ENCODE measurements at regions not wholly inside any gene's neighbourhood (a gene's known extent, or its start where the extent isn't known, plus 50 kb on each side); places are given as distances from the start of the nearest gene placed in this dataset.
"Not testable (repeated sequence)": the region's sequence is repeated elsewhere in the genome, so short reads cannot be mapped to it uniquely, and the experiment has no call there.

DNA sequence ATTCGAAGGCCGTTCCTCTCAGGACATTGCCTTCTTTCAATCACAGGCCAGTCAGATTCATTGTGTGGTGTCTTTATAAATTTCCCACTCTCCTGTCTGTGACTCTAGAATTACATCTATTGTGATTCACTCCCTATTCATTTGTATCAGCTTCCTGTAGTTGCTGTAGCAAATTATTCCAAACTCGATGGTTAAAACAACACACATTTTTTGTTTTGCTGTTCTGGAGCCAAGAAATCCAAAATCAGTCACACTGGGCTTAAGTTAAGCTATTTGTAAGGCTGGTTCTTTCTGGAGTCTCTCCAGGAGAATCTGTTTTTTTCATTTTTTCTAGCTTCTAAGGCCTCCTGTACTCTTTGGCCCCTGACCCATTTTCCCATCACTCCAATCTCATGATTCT lies 1487.0 kb upstream of the SLC10A2 start:
- no peak for DNase-seq (ENCODE audit: low read depth)

DNA sequence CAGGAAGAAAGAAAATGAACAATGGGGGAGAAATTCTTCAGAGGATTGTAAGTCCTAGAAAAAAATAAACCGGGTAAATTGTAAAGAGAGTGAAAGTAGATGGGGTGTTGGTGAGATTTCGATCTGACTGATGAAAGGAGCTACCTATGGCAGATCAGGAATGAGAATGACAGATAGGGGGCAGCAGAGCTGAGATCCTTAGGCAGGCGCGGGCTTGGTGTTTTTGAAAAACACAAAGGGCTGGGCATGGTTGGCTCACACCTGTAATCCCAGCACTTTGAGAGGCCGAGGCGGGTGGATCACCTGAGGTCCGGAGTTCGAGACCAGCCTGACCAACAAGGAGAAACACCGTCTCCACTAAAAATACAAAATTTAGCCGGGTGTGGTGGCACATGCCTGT lies 1468.6 kb upstream of the SLC10A2 start:
- no peak for DNase-seq (ENCODE audit: low read depth)

DNA sequence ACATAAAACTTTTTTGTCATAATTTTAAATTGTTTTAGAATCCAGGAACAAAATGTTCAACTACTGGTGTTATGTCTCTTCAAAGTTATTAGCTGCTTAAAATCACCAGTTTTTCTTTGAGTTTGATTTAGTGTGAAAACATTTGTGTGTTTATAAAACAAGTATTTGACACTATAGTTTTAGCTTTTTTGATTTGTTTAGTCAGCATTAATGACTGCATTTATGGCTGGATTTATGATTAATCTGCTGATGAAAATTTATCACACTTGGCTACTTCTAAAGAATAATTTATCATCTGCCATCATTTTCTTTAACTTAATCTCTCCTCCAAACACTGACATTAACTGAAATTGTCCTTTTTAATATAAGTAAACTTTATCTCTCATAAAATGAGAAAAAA lies 1465.9 kb upstream of the SLC10A2 start:
- DNase-seq (ENCODE audit: low read depth), result no peak

DNA sequence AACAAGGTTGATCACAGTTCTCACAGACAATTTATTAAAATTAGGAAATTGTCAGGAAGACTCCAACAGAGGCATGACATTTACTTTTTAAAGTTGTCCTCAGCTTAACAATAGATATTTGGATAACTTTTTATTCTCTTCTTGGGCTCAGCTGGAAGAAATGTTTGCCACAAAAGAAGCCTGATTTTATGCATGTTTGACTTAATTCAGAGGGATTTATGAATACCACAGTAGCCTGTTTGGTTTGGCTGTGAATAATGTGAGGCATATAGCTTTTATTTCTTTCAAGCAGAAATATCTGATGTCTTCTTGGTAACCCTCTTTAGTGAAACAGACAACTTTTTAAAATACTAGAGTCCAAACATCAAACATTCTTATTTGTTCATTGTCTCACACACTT lies 1464.5 kb upstream of the SLC10A2 start:
- no peak for DNase-seq (ENCODE audit: low read depth)

DNA sequence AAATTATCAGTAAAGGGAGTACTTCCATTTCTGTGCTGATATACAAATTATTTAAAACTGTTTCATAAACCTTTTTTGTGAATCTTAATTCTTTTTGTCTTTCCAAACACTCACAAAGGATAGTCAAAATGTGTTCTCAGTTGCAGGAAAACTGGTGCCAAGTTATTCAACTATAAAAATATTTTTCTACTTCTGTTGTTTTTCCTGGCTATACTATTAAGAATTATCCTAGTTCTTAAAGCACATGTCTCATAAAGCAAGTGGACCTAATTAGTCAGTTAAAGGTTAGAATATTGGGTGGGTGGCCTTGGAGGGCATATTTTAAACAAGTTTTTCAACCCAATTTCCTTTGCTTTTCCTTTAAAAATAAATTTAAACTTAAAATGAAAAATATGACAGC lies 1460.3 kb upstream of the SLC10A2 start:
- no peak for DNase-seq (ENCODE audit: low read depth)

DNA sequence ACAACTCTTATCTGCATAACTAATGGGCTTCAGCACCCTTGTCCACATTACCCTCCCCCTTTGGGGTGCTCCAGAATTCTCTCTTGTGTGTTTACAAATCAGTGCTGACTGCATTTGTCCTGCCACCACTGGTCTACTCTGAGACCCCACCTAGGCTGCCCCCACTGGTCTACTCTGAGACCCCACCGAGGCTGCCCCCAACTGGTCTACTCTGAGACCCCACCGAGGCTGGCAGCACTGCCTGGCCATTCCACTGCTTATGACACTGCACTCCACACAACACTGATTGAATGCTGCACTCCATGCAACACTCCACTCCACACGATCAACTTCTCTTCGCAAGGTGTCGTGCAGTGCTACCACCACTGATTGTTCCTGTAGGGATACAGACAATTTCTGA lies 1459.2 kb upstream of the SLC10A2 start:
- no peak for DNase-seq (ENCODE audit: low read depth)

DNA sequence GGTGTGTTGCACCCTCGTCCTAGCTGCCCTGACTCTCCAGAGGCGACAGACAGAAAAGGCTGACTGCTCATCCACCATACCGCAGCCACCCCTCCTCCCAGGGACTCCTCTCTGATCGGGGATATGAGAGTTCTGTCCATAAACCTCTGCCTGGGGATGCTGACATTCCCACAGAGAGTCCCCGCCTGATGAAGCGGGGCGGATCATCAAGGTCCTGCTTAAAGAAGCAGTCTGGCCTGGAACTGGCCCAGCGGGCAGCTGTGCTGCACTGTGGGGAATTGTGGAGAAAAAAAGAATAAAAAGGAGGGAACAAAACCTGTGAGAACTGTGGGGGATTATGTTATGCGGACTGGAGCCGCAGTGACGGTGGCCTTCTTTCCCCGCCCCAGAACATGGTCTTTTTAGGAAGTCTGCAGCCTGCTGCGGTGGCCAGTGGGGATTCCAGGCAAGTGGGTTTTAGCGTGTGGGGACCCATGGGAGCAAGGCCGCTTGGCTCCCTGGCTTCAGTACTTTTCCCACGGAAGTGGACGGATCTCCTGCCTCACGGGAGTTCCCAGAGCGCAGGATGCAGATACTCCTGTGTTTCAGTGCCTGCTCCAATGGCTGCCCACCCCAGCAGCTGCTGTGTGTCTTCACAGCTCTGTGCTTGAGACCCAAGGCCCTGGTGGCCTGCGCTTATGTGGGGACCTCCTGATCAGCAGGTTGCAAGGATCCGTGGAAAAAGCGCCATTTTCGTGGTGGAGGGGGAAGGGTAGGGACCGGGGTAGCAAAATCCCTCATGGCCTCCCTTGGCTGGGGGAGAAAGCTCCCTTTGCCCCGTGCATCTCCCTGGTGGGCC lies 1456.2 kb upstream of the SLC10A2 start:
- DNase-seq (ENCODE audit: low read depth), result no peak

DNA sequence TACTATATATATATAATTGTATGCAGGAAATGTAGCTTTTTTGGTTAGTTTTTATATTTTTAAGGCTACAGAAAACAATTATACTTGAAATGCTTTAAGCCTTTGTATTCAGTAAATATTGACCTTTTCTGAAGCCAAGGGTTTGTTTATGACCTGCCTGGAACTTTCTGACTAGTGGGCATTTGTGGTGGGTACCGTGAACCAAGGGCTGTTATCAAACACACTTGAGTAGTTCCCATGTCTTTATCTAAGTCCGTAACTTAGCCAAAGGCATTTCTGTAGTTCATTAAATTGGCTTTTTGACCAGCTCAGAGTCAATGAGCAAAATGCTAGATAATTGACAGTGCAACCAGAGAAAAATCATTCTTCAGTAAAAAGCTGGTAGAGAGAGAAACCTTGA lies 1444.2 kb upstream of the SLC10A2 start:
- no peak for DNase-seq (ENCODE audit: low read depth)

DNA sequence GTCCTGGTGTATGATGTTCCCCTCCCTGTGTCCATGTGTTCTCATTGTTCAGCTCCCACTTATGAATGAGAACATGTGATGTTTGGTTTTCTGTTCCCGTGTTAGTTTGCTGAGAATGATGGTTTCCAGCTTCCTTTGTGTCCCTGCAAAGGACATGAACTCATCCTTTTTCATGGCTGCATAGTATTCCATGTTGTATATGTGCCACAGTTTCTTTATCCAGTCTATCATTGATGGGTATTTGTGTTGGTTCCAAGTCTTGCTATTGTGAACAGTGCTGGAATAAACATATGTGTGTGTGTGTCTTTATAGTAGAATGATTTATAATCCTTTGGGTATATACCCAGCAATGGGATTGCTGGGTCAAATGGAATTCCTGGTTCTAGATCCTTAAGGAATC lies 1427.3 kb upstream of the SLC10A2 start:
- not testable (repeated sequence) for DNase-seq (ENCODE audit: low read depth)

DNA sequence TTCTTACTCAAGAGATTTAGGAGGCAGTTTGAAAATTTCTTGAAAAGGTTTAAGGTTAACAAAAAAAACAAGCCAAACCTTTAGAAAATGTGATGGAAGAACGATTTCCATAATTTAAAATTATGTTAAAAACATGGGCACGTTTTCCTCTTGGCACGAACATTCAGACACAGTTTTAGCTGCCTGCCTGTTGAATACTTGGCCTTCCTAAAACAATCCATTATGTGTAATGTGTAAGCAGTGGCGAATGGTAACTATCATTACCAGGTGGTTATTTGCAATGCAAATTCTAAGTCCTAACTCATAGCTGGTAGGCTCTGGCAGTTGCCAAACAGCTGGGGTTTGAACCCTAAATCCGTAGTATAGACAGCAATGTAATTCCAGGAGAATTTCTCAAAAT lies 1425.7 kb upstream of the SLC10A2 start:
- no peak for DNase-seq (ENCODE audit: low read depth)

DNA sequence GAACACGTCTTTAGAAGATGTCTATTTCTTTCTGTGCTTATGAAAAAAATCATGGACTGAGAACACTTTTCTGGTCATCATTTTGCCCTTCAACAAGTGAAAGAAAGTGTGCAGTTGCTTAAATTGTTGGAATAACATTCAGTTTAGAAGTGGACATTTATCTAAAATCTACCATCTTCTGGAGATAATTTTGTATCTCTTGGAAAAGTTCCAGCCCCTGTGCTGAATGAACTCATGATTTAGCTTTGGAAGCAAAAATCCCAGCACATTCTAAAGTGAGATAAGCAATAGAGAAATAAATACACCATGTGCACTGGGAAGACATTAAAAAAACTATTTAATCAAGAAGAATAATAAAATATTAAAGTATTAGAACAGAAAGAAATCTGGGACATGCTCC lies 1420.8 kb upstream of the SLC10A2 start:
- no peak for DNase-seq (ENCODE audit: low read depth)

DNA sequence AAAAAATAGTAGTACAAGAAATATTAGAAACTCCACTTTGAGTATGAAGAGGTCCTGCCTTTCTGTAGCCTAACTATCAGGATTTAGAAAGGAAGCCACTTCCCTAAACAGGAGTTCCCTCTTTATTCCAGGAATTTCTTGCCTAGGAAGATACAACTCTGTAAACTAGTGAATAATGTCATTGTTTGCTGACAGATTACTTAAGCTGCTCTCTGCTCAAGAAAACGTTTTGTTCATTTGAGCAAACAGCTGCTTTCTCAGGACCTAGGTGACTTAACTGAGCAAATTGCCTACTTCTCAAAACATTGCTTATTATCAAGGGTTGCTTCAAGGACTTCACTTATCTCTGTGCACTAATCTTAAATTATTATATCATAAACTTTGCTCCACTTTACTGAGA lies 1419.4 kb upstream of the SLC10A2 start:
- no peak for DNase-seq (ENCODE audit: low read depth)

DNA sequence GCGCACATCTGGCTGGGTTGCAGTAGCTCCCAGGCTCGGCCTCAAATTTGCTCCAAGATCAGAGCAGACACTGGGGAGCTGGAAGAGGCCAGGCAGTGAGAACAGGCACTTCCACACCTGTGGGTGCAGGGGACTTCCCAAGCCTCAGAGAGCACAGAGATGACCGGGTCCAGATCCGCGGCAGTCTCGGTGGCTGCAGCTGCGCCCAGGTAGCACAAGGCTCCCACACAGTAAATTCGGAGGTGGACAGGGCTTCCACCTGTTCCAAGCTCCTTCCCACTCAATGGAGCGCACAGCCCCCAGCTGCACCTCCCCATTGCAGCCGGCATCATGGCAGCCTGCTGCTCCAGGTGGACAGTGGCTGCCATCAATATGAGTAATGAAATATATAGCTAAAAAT lies 1417.4 kb upstream of the SLC10A2 start:
- no peak for DNase-seq (ENCODE audit: low read depth)

DNA sequence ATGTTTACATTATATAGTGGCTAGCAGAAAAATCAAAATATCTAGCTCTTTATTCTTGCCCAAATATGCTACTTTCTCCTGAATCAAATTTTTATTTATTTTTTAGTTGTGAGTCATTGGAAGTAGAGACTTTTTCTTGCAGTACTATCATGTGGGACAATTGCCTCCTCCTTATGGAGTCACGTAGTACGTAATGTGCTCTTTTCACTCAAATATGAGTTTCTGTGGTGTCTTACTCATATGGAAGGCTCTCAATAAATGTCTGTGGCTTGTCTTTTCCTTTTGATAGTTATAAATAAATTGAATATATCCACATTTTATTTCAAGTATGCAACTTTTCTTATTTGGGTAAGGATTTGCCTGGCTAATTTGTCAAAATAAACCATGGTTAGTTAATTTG lies 1411.0 kb upstream of the SLC10A2 start:
- DNase-seq (ENCODE audit: low read depth), result no peak

DNA sequence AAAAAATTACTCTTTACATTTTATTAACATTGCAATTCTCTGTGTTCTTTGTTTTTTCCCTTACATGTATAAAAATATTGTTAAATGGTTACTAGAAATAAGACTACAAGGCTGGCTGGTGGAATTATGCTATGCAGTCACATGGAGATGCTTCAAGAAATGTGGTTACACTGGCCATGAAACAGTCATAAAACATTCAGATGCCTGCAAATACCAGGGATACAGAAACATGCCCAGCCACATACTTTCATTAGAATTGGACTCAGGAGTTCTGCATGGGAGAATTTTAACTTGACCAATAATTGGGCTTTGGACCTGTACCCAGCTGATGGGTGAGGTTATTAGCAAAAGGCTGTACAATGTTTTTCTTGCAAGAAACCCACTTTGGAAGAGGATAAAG lies 1407.7 kb upstream of the SLC10A2 start:
- DNase-seq (ENCODE audit: low read depth), result no peak

DNA sequence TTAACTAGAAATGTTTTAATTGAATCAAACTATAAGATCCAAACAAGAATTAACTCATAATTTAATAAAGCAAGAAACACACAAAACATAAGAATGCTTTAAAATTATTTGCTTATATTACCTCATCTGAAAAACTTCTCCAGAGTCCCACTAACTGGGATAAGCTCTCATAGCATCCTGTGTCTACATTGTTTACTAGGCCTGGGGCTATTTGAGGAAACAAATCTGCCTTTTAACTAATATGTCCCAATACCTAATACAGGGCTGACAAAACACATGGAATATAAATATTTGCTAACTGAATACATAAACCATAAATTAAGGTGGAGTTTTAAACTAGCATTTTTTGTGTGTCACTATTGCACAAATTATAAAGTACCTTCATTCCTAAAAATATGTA lies 1399.8 kb upstream of the SLC10A2 start:
- no peak for DNase-seq (ENCODE audit: low read depth)

DNA sequence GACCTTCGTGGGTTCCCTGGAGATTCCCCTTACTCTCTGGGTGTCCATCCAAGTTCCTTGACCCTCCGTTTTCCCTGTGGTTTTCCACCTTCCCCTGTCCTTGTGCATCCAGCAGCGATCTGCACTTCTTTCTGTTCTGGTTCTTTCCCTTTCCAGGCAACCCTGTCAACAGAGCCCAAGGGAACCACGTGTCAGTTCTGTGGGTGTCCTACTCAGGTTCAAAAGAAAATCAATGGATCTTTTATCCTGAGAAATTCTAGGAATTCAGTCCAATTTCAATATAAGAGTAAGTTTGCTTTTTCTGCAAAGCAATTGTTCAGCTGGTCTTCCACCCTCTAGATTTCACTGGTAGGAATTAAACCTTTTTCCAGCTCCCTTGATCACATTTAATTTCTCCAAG lies 1394.8 kb upstream of the SLC10A2 start:
- DNase-seq (ENCODE audit: low read depth), result no peak

DNA sequence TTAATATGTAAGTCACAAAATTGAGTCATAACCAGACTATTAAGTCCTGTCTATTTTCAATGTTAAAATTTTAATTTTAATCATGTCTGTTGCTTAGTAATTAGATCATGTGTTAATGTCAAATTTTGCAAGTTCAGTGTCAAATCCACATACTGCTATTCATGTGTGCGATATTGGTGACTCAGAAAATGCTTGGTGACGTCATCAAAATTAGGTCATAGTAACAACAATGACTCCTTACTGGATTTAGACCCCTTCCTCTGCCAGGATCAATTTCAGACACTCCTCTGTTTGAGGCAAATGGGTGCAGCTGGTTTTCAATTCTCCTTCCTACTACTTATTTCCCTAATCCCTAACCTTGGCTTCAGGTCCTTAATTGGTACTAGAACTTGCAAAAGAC lies 1394.3 kb upstream of the SLC10A2 start:
- DNase-seq (ENCODE audit: low read depth), result no peak

DNA sequence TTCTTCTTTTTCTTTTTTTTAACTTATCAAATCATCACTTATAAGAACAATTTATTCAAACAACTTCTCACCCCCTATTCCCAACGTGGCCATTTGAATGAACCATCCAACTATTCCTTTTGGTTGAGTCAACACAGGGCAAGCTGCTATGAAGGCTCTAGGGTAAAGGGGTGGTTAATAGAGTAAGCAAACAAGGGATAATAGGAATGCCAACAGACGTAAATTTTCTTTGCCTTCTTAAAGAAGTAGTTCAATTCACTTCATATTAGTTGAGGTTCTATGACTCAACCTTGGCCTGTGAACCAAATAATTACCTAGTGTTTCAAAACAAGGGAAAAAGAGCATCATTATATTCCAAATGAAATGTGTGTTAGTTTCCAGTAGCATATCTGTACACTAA lies 1383.8 kb upstream of the SLC10A2 start:
- no peak for DNase-seq (ENCODE audit: low read depth)

DNA sequence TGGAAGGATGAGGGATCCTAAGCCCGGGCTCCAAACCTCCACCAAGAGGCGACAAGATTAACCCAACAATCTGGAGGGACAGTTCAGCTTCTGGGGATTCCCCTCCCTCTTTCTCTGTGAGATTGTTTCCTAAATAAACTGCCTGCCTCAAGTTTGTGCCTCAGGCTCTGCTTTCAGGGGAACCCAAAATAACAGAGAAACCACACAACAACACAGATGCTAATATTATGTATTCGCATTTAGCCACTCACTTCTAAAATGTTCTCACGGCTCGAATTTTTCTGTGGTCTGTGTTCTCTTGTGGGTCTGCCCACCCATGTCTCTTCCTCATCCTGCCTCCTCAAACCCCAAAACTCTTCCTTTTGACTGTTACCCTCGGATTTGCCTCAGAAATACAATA lies 1381.1 kb upstream of the SLC10A2 start:
- no peak for DNase-seq (ENCODE audit: low read depth)

DNA sequence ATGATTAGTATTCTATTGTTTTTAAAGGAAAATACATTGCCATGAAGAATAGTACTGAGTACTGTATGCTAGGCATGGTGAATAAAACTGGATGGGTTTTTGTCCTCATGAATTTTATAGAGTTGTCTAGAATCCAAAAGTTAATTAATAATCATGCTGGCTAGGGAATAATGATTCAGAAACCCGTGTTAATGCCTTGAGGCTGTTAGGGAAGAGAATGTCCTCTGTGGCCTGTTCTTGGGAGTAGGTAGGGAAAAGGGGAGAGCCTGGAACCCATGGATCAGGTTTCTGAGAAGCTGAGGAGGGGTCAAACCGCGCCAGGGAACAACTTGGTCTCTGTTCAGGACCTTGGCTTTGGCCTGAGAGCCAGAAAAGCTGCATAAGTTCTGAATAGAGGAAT lies 1376.3 kb upstream of the SLC10A2 start:
- DNase-seq (ENCODE audit: low read depth), result no peak

DNA sequence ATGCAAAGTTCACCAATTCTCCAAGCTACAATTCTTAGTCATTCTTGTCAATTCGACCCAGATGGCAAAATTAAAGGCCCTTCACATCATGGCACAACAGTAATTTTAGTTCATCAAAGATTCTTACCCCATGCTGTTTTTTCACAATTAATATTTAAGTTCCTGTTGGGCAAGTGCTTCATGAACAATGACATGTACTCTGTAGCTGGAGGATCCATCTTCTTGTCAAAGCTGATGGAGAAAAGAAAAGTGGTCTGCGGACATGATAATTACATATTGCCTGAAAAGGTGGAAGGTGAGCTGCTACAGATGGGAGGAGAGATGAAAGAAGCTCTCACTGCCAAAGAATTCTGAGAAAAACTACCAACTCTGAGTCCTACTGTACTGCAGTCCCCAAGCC lies 1370.3 kb upstream of the SLC10A2 start:
- no peak for DNase-seq (ENCODE audit: low read depth)

DNA sequence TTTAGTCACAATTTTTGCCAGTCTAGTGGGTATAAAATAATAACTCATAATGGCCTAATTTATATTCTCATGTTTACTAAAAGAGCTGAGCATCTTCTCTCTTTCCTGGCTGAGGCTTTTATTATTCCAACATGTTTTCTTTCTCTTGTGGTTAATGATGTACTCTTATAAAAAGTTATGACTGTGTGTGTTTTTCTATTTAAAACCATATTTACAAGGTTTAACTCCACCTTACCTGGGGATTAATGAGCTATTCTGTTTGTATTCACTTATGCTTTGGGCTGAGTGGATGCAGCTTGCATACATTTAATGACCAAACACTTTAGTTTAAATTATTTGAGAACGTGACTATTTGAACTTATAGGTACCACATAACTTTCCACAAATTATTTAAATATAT lies 1365.7 kb upstream of the SLC10A2 start:
- DNase-seq (ENCODE audit: low read depth), result no peak

DNA sequence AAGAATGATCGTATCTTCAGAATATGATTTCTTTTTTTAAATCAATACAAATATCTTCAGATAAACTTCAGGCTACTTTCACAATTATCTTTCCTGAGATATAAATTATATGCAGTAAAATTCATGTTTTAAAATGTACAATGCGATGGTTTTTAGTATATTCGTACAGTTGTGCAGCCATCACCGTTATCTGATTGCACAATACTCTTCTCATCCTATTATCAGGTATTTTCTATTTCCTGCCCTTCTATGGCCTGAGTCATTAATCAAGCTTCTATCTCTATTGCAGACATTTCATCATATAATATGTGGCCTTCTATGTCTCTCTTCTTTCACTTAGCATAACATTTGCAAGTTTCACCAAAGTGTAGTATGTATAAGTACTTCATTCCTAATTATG lies 1360.2 kb upstream of the SLC10A2 start:
- DNase-seq (ENCODE audit: low read depth), result no peak

DNA sequence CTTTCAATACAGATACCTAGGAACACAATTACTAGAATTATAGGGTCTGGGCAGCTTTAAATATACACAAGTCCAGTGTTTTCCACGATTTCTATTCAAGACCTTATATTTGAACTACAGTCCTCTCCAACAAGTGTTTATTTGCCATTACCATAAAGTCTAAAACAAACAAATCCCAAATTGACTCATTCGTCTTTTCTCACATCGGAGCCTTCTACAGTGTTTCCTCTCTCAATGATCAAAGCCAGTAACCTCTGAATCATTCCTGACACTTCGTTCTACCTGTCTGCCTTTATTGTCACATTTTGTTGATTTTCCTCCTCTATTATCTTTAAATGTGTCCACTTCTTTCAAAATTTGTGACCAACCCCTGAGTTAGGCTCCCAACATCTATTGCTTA lies 1356.5 kb upstream of the SLC10A2 start:
- no peak for DNase-seq (ENCODE audit: low read depth)

Data from activated T-helper 1 cell treated with Interleukin-2 at 50 U/mL for 16 hours (primary cell).